H1 (cell line): ENCODE measurements at regions not wholly inside any gene's neighbourhood (a gene's known extent, or its start where the extent isn't known, plus 50 kb on each side); places are given as distances from the start of the nearest gene placed in this dataset.

ENCODE experiments used
- CHD1 ChIP-seq: IDR thresholded peaks from 2 replicates; pipeline ENCODE4 v1.6.1; 2012; ENCODE audit warnings: low read depth, low read length, improper control_type of control experiment
- EP300 ChIP-seq, 2 experiments: IDR thresholded peaks; 1 replicate in 1 of 2; 2 replicates in 1 of 2; pipeline ENCODE4 v1.6.1; 2011 to 2012; ENCODE audit warnings: low read depth in 2 of 2, low read length in 2 of 2, mild to moderate bottlenecking in 2 of 2, borderline replicate concordance in 1 of 2, inconsistent platforms in 1 of 2, moderate library complexity in 1 of 2
- GTF2F1 ChIP-seq: IDR thresholded peaks from 2 replicates; pipeline ENCODE4 v1.6.1; 2012; ENCODE audit warnings: low read depth, low read length, improper control_type of control experiment, borderline replicate concordance
- KDM1A ChIP-seq: fragments of 200-600, 300-600 bp; sonication (generic); IDR thresholded peaks from 2 replicates; pipeline ENCODE4 v1.7.1; 2016; ENCODE audit warnings: mild to moderate bottlenecking, low read length, borderline replicate concordance
- RAD21 ChIP-seq, 2 experiments: IDR thresholded peaks in 1 of 2; conservative IDR thresholded peaks in 1 of 2; 2 replicates each; pipeline ENCODE4 v1.6.1; 2011; ENCODE audit warnings: low read depth in 2 of 2, low read length in 2 of 2, improper control_type of control experiment in 1 of 2, inconsistent platforms in 1 of 2, mild to moderate bottlenecking in 1 of 2, moderate library complexity in 1 of 2
- SRF ChIP-seq: IDR thresholded peaks from 2 replicates; pipeline ENCODE4 v1.6.1; 2011; ENCODE audit warnings: mild to moderate bottlenecking, low read depth, low read length, moderate library complexity

- TF ChIP-seq RAD21 (IDR thresholded peaks at IDR 0.05 in 1 of 2, conservative IDR thresholded peaks at IDR 0.05 in 1 of 2; ENCODE audit: low read depth in 2 of 2, low read length in 2 of 2) (no peak), KDM1A (no peak), GTF2F1 (no peak), CHD1 (no peak), EP300 (IDR thresholded peaks at IDR 0.05; ENCODE audit: borderline replicate concordance in 1 of 2, low read depth in 2 of 2, low read length in 2 of 2) (no peak), SRF (no peak)
Measured at GRCh38 chr13:88115976-88116375, 444.8 kb downstream of the SLITRK5 start (continued).
